CD14-positive monocyte (primary cell): ENCODE measurements at regions not wholly inside any gene's neighbourhood (a gene's known extent, or its start where the extent isn't known, plus 50 kb on each side); places are given as distances from the start of the nearest gene placed in this dataset.

Source experiments
- DNase-seq, 3 donors: peaks; one replicate each; pipeline ENCODE4 v3.0.0-alpha.2; 2011 to 2022
- H2AFZ ChIP-seq: 2 replicates; pipeline ENCODE4 v1.6.0; 2012; ENCODE audit warnings: mild to moderate bottlenecking, low read depth, low read length, inconsistent platforms; ENCODE audit not compliant: insufficient read depth, poor library complexity, severe bottlenecking
- H3K27ac ChIP-seq, 2 donors: 1 replicate in 1 of 2; 2 replicates in 1 of 2; pipeline ENCODE4 v1.5.1; 2012 to 2013; ENCODE audit warnings: low read length in 2 of 2, control low read depth in 1 of 2, inconsistent platforms in 1 of 2, low read depth in 1 of 2, mild to moderate bottlenecking in 1 of 2
- H3K27me3 ChIP-seq, 2 donors: one replicate each; pipeline versions ENCODE4 v1.6.0 to v1.6.1; 2011 to 2013; ENCODE audit warnings: low read length in 2 of 2; ENCODE audit not compliant: control insufficient read depth in 2 of 2, insufficient read depth in 2 of 2
- H3K36me3 ChIP-seq, 2 donors: replicated peaks in 1 of 2; 1 replicate in 1 of 2; 2 replicates in 1 of 2; pipeline versions ENCODE4 v1.5.1 to v1.6.1; 2012 to 2013; ENCODE audit warnings: low read length in 2 of 2, control low read depth in 1 of 2, inconsistent platforms in 1 of 2, mild to moderate bottlenecking in 1 of 2; ENCODE audit not compliant: insufficient read depth in 2 of 2, control insufficient read depth in 1 of 2
- H3K4me1 ChIP-seq, 2 donors: 1 replicate in 1 of 2; 2 replicates in 1 of 2; pipeline versions ENCODE4 v1.5.1 to v1.6.1; 2012 to 2013; ENCODE audit warnings: low read length in 2 of 2, control low read depth in 1 of 2, inconsistent platforms in 1 of 2, mild to moderate bottlenecking in 1 of 2, moderate library complexity in 1 of 2; ENCODE audit not compliant: insufficient read depth in 2 of 2, control insufficient read depth in 1 of 2
- H3K4me2 ChIP-seq: replicated peaks from 2 replicates; pipeline ENCODE3; 2012; ENCODE audit warnings: low read length, moderate library complexity, mild to moderate bottlenecking; ENCODE audit not compliant: poor library complexity, severe bottlenecking; ENCODE audit errors: extremely low read depth
- H3K4me3 ChIP-seq, 3 experiments: fragments of 200-600 bp in 1 of 3; sonication (generic) in 1 of 3; replicated peaks in 1 of 3; 1 replicate in 2 of 3; 2 replicates in 1 of 3; pipeline ENCODE4 v1.5.1; 2011 to 2013; ENCODE audit warnings: low read length in 3 of 3, mild to moderate bottlenecking in 3 of 3, control low read depth in 2 of 3, low read depth in 2 of 3, inconsistent platforms in 1 of 3, moderate library complexity in 1 of 3
- H3K79me2 ChIP-seq: 2 replicates; pipeline ENCODE4 v1.6.0; 2012; ENCODE audit warnings: mild to moderate bottlenecking, control low read depth, inconsistent platforms, low read length, moderate library complexity; ENCODE audit not compliant: insufficient read depth
- H3K9ac ChIP-seq: 2 replicates; pipeline ENCODE4 v1.6.0; 2017; ENCODE audit warnings: low read length, mild to moderate bottlenecking; ENCODE audit not compliant: insufficient read depth, poor library complexity, severe bottlenecking
- H3K9me3 ChIP-seq, 2 donors: replicated peaks in 1 of 2; 1 replicate in 1 of 2; 2 replicates in 1 of 2; pipeline versions ENCODE4 v1.5.1 to v1.6.1; 2012 to 2013; ENCODE audit warnings: low read length in 2 of 2, control low read depth in 1 of 2; ENCODE audit not compliant: control insufficient read depth in 1 of 2, insufficient read depth in 1 of 2
- H4K20me1 ChIP-seq: 2 replicates; pipeline ENCODE4 v1.6.0; 2012; ENCODE audit warnings: mild to moderate bottlenecking, low read length, control low read depth, moderate library complexity; ENCODE audit not compliant: insufficient read depth
- H3K27ac Mint-ChIP-seq, 7 donors: one replicate each; pipeline ENCODE4 v1.8.0; 2020; ENCODE audit warnings: mild to moderate bottlenecking in 7 of 7, mixed read lengths in 7 of 7, moderate library complexity in 6 of 7, inconsistent platforms in 2 of 7
- H3K27me3 Mint-ChIP-seq, 3 donors: one replicate each; pipeline ENCODE4 v1.8.0; 2021 to 2022; ENCODE audit warnings: low read depth in 3 of 3, mild to moderate bottlenecking in 3 of 3, mixed read lengths in 3 of 3, moderate library complexity in 3 of 3, inconsistent platforms in 1 of 3
- H3K36me3 Mint-ChIP-seq, 2 donors: one replicate each; pipeline ENCODE4 v1.8.0; 2020; ENCODE audit warnings: mixed read lengths in 2 of 2, inconsistent platforms in 1 of 2, mild to moderate bottlenecking in 1 of 2
- H3K4me1 Mint-ChIP-seq: one replicate; pipeline ENCODE4 v1.8.0; 2020; ENCODE audit warnings: mild to moderate bottlenecking, mixed read lengths
- H3K4me3 Mint-ChIP-seq, 2 donors: one replicate each; pipeline ENCODE4 v1.8.0; 2020; ENCODE audit warnings: mild to moderate bottlenecking in 2 of 2, mixed read lengths in 2 of 2, moderate library complexity in 1 of 2
- H3K9me3 Mint-ChIP-seq, 7 donors: one replicate each; pipeline ENCODE4 v1.8.0; 2020 to 2022; ENCODE audit warnings: mixed read lengths in 7 of 7, mild to moderate bottlenecking in 6 of 7, moderate library complexity in 6 of 7, inconsistent platforms in 2 of 7
- WGBS: methylation state at CpG from one replicate; pipeline ENCODE4 v1.1.5; 2013; ENCODE audit warnings: missing lambda C conversion rate; ENCODE audit not compliant: insufficient coverage; 5-methylcytosine and 5-hydroxymethylcytosine counted together
- intact Hi-C, 2 donors: fragments of 100-400 bp; cut with micrococcal nuclease; formaldehyde crosslinking; loops; one replicate each; pipeline versions ENCODE4 v1.15.0 to v1.15.1; 2023
- TF ChIP-seq, protein P1 (sequence below): fragments of 200-600 bp; IDR thresholded peaks from one replicate; pipeline ENCODE4 v1.8.0; 2022; ENCODE audit warnings: antibody characterized with exemption, mild to moderate bottlenecking

- Histone ChIP-seq H3K79me2 (no peaks in the 10 kb centered on the region), H3K27ac (no peak overlapping the region), H3K4me1 (no peaks in the 10 kb centered on the region), H3K9me3 (no peaks in the 10 kb centered on the region), H3K9ac (no peak overlapping the region), H3K4me2 (no peak overlapping the region), H3K27me3 (no peaks in the 10 kb centered on the region), H3K36me3 (no peaks in the 10 kb centered on the region), H4K20me1 (no peaks in the 10 kb centered on the region), H2AFZ (no peak overlapping the region), H3K4me3 (no peak overlapping the region)
- Mint-ChIP-seq H3K9me3 (no peaks in the 10 kb centered on the region), H3K4me3 (no peak overlapping the region), H3K4me1 (no peaks in the 10 kb centered on the region), H3K27me3 (peaks cover 2 to 5% (median 4%) of the 10 kb centered on the region in 3 donors), H3K27ac (no peak overlapping the region), H3K36me3 (no peaks in the 10 kb centered on the region)
- intact Hi-C loops = no loop called here
- DNase-seq = no peak
- no CpG with 5 or more reads among the region's 2 CpGs for WGBS
- TF ChIP-seq, protein P1, sequence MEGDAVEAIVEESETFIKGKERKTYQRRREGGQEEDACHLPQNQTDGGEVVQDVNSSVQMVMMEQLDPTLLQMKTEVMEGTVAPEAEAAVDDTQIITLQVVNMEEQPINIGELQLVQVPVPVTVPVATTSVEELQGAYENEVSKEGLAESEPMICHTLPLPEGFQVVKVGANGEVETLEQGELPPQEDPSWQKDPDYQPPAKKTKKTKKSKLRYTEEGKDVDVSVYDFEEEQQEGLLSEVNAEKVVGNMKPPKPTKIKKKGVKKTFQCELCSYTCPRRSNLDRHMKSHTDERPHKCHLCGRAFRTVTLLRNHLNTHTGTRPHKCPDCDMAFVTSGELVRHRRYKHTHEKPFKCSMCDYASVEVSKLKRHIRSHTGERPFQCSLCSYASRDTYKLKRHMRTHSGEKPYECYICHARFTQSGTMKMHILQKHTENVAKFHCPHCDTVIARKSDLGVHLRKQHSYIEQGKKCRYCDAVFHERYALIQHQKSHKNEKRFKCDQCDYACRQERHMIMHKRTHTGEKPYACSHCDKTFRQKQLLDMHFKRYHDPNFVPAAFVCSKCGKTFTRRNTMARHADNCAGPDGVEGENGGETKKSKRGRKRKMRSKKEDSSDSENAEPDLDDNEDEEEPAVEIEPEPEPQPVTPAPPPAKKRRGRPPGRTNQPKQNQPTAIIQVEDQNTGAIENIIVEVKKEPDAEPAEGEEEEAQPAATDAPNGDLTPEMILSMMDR = no peak
Measured at GRCh38 chr6:100271625-100272024, 193.1 kb downstream of the SIM1 start.

GRCh38 chr6:100271202-100271601 is 193.5 kb downstream of the SIM1 start:
- WGBS = 86% methylated on average over 4 of the region's 5 CpGs
- Histone ChIP-seq H3K9me3 (no peaks in the 10 kb centered on the region), H3K79me2 (no peaks in the 10 kb centered on the region), H3K4me1 (no peaks in the 10 kb centered on the region), H3K4me3 (no peak overlapping the region), H3K27me3 (no peaks in the 10 kb centered on the region), H2AFZ (no peak overlapping the region), H3K9ac (no peak overlapping the region), H3K27ac (no peak overlapping the region), H4K20me1 (no peaks in the 10 kb centered on the region), H3K4me2 (no peak overlapping the region), H3K36me3 (no peaks in the 10 kb centered on the region)
- Mint-ChIP-seq H3K4me3 (no peak overlapping the region), H3K27ac (no peak overlapping the region), H3K36me3 (no peaks in the 10 kb centered on the region), H3K4me1 (no peaks in the 10 kb centered on the region), H3K9me3 (no peaks in the 10 kb centered on the region), H3K27me3 (peaks cover 2 to 5% (median 4%) of the 10 kb centered on the region in 3 donors)
- no peak for DNase-seq
- TF ChIP-seq, protein P1 = no peak
- intact Hi-C loops = no loop called here
